ENCODE measurements at regions not wholly inside any gene's neighbourhood (a gene's known extent, or its start where the extent isn't known, plus 50 kb on each side); places are given as distances from the start of the nearest gene placed in this dataset.

- no peaks in the 10 kb centered on the region for H3K36me3 ChIP-seq (ENCODE audit: control insufficient read depth in 2 of 2, extremely low read depth in 1 of 2, insufficient read depth in 2 of 2, low read length in 2 of 2)
- H3K4me3 ChIP-seq (replicated peaks in 1 of 3; ENCODE audit: insufficient read depth in 1 of 3, low read depth in 1 of 3, low read length in 3 of 3), result no peak overlapping the region
- TF ChIP-seq POLR2A (IDR thresholded peaks at IDR 0.05; ENCODE audit: low read depth, low read length) (no peak), EZH2 (IDR thresholded peaks at IDR 0.05; ENCODE audit: borderline replicate concordance, low read depth, low read length, severe bottlenecking) (no peak), MAX (IDR thresholded peaks at IDR 0.05; ENCODE audit: insufficient read depth, insufficient read length) (no peak), POLR2AphosphoS5 (IDR thresholded peaks at IDR 0.05; ENCODE audit: insufficient read depth, low read depth, low read length) (no peak), JUN (IDR thresholded peaks at IDR 0.05; ENCODE audit: borderline replicate concordance, insufficient read depth, insufficient read length, low read depth) (no peak), MYC (IDR thresholded peaks at IDR 0.05; ENCODE audit: low read depth, low read length) (no peak), FOS (IDR thresholded peaks at IDR 0.05; ENCODE audit: borderline replicate concordance, insufficient read depth, low read length) (no peak), CTCF (IDR thresholded peaks at IDR 0.05; ENCODE audit: extremely low read depth in 1 of 2, insufficient read depth in 1 of 2, low read depth in 1 of 2, low read length in 2 of 2) (no peak), GATA2 (IDR thresholded peaks at IDR 0.05; ENCODE audit: insufficient read depth, insufficient read length, low read depth, low read length) (no peak)
- H3K9me3 ChIP-seq (replicated peaks; ENCODE audit: control insufficient read depth, insufficient read depth, low read length), result no peaks in the 10 kb centered on the region
- H3K27me3 ChIP-seq (ENCODE audit: control insufficient read depth in 2 of 2, insufficient read depth in 2 of 2, low read length in 2 of 2), result peaks cover 0 to 9% of the 10 kb centered on the region in 2 experiments
- H3K4me1 ChIP-seq (ENCODE audit: control insufficient read depth, extremely low read depth, insufficient read depth, low read length), result no peaks in the 10 kb centered on the region
- DNase-seq (ENCODE audit: low read depth, low spot score) (no peak), FAIRE-seq (peak; percentile 21)
- no peaks in the 10 kb centered on the region for H3K79me2 ChIP-seq (ENCODE audit: control insufficient read depth, insufficient read depth, low read length)
- CTCF ChIA-PET, result interaction anchor here (0.7 to 1.1 kb wide), 3 partner anchors 20 to 134 kb away, joined by 3 read pairs; no protein-coding TSS in a partner anchor
- no peak overlapping the region for H3K9ac ChIP-seq (replicated peaks; ENCODE audit: extremely low read depth, insufficient read depth, low read length)
- dilution Hi-C loops (cut with MboI; ENCODE audit: extremely low pct_ligation_motif_present, low sequenced_read_pairs), result no loop called here
- no peaks in the 10 kb centered on the region for H3K9me1 ChIP-seq (replicated peaks; ENCODE audit: control insufficient read depth, extremely low read depth, insufficient read depth, low read length)
- H4K20me1 ChIP-seq (replicated peaks; ENCODE audit: control insufficient read depth, extremely low read depth, insufficient read depth, low read length), result no peaks in the 10 kb centered on the region
- POLR2A ChIA-PET, result no interaction called here
- no peak overlapping the region for H3K4me2 ChIP-seq (ENCODE audit: insufficient read depth, low read length)
- no peak overlapping the region for H2AFZ ChIP-seq (ENCODE audit: low read depth, low read length)
- H3K27ac ChIP-seq (ENCODE audit: insufficient read depth, low read depth, low read length), result no peak overlapping the region
- intact Hi-C loops (cut with micrococcal nuclease), result no loop called here
- BruUV-seq (replicated peaks), result no TSS peak
Observed at GRCh38 chr9:124105266-124105665, 93.7 kb downstream of the LHX2 start.
